Fibroblast of skin of left biceps (primary cell): ENCODE measurements at regions not wholly inside any gene's neighbourhood (a gene's known extent, or its start where the extent isn't known, plus 50 kb on each side); places are given as distances from the start of the nearest gene placed in this dataset.
"Not testable (repeated sequence)": the region's sequence is repeated elsewhere in the genome, so short reads cannot be mapped to it uniquely, and the experiment has no call there.

Source experiments
- DNase-seq, 2 experiments: peaks; one replicate each; pipeline ENCODE4 v3.0.0-alpha.2; 2013; ENCODE audit warnings: low read depth in 2 of 2

- no peak for DNase-seq
These were observed 121.2 kb downstream of the FSCB start for GRCh38 chr14:44385906-44386305.

- not testable (repeated sequence) for DNase-seq
These were observed 121.8 kb downstream of the FSCB start for GRCh38 chr14:44385296-44385695.

- DNase-seq, result not testable (repeated sequence)
These were observed 122.3 kb downstream of the FSCB start for GRCh38 chr14:44384601-44385293.

GRCh38 chr14:44384093-44384492 is 123.0 kb downstream of the FSCB start:
- DNase-seq, result no peak

GRCh38 chr14:44383636-44384035 is 123.4 kb downstream of the FSCB start:
- no peak for DNase-seq

- no peak for DNase-seq
These were observed 127.6 kb downstream of the FSCB start for GRCh38 chr14:44379292-44379977.

GRCh38 chr14:44374906-44375305 is 132.2 kb downstream of the FSCB start:
- DNase-seq, result no peak

GRCh38 chr14:44372807-44373489 is 134.1 kb downstream of the FSCB start:
- DNase-seq, result no peak

GRCh38 chr14:44372231-44372630 is 134.9 kb downstream of the FSCB start:
- no peak for DNase-seq

GRCh38 chr14:44370727-44371126 is 136.4 kb downstream of the FSCB start:
- no peak for DNase-seq

GRCh38 chr14:44369401-44370123 is 137.5 kb downstream of the FSCB start:
- no peak for DNase-seq

- DNase-seq, result no peak
These were observed 146.0 kb downstream of the FSCB start for GRCh38 chr14:44361083-44361482.

GRCh38 chr14:44353805-44354204 is 153.3 kb downstream of the FSCB start:
- DNase-seq, result no peak

- DNase-seq, result no peak
These were observed 154.9 kb downstream of the FSCB start for GRCh38 chr14:44352201-44352600.

- DNase-seq, result no peak
These were observed 159.8 kb downstream of the FSCB start for GRCh38 chr14:44347316-44347715.

GRCh38 chr14:44341116-44341515 is 166.0 kb downstream of the FSCB start:
- no peak for DNase-seq

- no peak for DNase-seq
These were observed 167.2 kb downstream of the FSCB start for GRCh38 chr14:44339862-44340261.

GRCh38 chr14:44339231-44339630 is 167.9 kb downstream of the FSCB start:
- no peak for DNase-seq

- no peak for DNase-seq
These were observed 189.7 kb downstream of the FSCB start for GRCh38 chr14:44317441-44317746.

- peak; percentile 24 to 31 for DNase-seq
These were observed 190.2 kb downstream of the FSCB start for GRCh38 chr14:44316647-44317440.

GRCh38 chr14:44309331-44309730 is 197.8 kb downstream of the FSCB start:
- no peak for DNase-seq

- DNase-seq, result no peak
These were observed 206.2 kb downstream of the FSCB start for GRCh38 chr14:44300916-44301315.
